ENCODE measurements at regions not wholly inside any gene's neighbourhood (a gene's known extent, or its start where the extent isn't known, plus 50 kb on each side); places are given as distances from the start of the nearest gene placed in this dataset.

DNA sequence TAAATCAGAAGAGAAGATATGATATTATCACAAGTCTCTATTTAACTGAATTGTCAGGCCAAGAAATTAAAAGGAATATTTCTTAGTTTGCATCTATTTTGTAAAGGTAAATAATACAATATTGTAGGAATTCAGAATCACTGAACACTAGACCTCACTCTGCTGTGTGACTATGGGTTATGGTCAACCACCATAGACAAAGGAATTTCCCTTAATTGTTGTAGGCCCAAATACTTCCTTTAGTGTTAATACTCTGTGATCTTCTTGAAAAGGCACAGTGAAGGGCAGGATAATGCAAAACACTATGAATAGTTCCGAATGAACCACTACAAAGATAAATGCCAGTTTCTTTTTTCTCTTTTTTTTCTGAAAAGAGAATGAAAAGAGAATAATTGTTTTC is 162.3 kb downstream of the TUSC7 start:
- no peak overlapping the region for H3K4me2 ChIP-seq
- ChIA-PET CTCF (interaction anchor here (0.7 to 1.2 kb wide), 3 partner anchors 8 to 187 kb away, joined by 3 to 4 read pairs (median 3); no protein-coding TSS in a partner anchor), POLR2A (no interaction called here)
- H3K9ac ChIP-seq = no peak overlapping the region
- no peaks in the 10 kb centered on the region; a peak in 1 of 4 replicates for H3K4me1 ChIP-seq (ENCODE audit: control insufficient read depth in 1 of 2, insufficient read depth in 2 of 2, low read depth in 1 of 2, low read length in 1 of 2)
- no peaks in the 10 kb centered on the region for H3K79me2 ChIP-seq (ENCODE audit: insufficient read depth)
- H3K27me3 ChIP-seq (ENCODE audit: insufficient read depth) = no peaks in the 10 kb centered on the region
- 79% methylated on average over 1 of the region's 1 CpG for WGBS (ENCODE audit: low lambda C conversion rate)
- DNase-seq = no peak
- H3F3A ChIP-seq (replicated peaks; ENCODE audit: insufficient read depth) = no peaks in the 10 kb centered on the region
- no peak overlapping the region for H2AFZ ChIP-seq (ENCODE audit: low read depth)
- H3K27ac ChIP-seq (ENCODE audit: low read depth in 2 of 2, low read length in 1 of 2) = peak overlapping the region in 1 of 2 experiments; percentile 62; a peak in 1 of 4 replicates
- H4K20me1 ChIP-seq (ENCODE audit: insufficient read depth) = no peaks in the 10 kb centered on the region
- H3K36me3 ChIP-seq (replicated peaks in 1 of 2; ENCODE audit: control insufficient read depth in 1 of 2, insufficient read depth in 2 of 2, low read length in 1 of 2) = no peaks in the 10 kb centered on the region
- no peaks in the 10 kb centered on the region for H3K9me3 ChIP-seq
- no peaks in the 10 kb centered on the region for H3K9me2 ChIP-seq
- no peak overlapping the region for H3K4me3 ChIP-seq (ENCODE audit: low read depth in 2 of 2, low read length in 1 of 2)
- TF ChIP-seq, protein P1, sequence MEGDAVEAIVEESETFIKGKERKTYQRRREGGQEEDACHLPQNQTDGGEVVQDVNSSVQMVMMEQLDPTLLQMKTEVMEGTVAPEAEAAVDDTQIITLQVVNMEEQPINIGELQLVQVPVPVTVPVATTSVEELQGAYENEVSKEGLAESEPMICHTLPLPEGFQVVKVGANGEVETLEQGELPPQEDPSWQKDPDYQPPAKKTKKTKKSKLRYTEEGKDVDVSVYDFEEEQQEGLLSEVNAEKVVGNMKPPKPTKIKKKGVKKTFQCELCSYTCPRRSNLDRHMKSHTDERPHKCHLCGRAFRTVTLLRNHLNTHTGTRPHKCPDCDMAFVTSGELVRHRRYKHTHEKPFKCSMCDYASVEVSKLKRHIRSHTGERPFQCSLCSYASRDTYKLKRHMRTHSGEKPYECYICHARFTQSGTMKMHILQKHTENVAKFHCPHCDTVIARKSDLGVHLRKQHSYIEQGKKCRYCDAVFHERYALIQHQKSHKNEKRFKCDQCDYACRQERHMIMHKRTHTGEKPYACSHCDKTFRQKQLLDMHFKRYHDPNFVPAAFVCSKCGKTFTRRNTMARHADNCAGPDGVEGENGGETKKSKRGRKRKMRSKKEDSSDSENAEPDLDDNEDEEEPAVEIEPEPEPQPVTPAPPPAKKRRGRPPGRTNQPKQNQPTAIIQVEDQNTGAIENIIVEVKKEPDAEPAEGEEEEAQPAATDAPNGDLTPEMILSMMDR (IDR thresholded peaks at IDR 0.05) = no peak
- TF ChIP-seq GABPA (IDR thresholded peaks at IDR 0.05; ENCODE audit: low read depth) (no peak), RXRA (IDR thresholded peaks at IDR 0.05; ENCODE audit: borderline replicate concordance, low read depth) (no peak), CHD2 (IDR thresholded peaks at IDR 0.05; ENCODE audit: low read length, partially characterized antibody) (no peak), RAD21 (IDR thresholded peaks at IDR 0.05; ENCODE audit: low read length) (no peak), ELF1 (IDR thresholded peaks at IDR 0.05) (no peak), RCOR1 (IDR thresholded peaks at IDR 0.05; ENCODE audit: low read length) (no peak), RFX5 (IDR thresholded peaks at IDR 0.05; ENCODE audit: low read length) (no peak), TCF12 (IDR thresholded peaks at IDR 0.05) (no peak), FOSL2 (IDR thresholded peaks at IDR 0.05; ENCODE audit: borderline replicate concordance, low read depth) (no peak), EZH2phosphoT487 (IDR thresholded peaks at IDR 0.05; ENCODE audit: borderline replicate concordance, low read depth) (no peak), EP300 (IDR thresholded peaks at IDR 0.05; ENCODE audit: borderline replicate concordance in 1 of 2, low read depth in 1 of 2, low read length in 1 of 2) (no peak), MEF2A (IDR thresholded peaks at IDR 0.05; ENCODE audit: borderline replicate concordance, low read depth) (no peak), POLR2AphosphoS5 (IDR thresholded peaks at IDR 0.05; ENCODE audit: low read depth, low read length) (no peak), MXI1 (IDR thresholded peaks at IDR 0.05; ENCODE audit: low read depth, low read length) (no peak)
- TF ChIP-seq, protein P2, sequence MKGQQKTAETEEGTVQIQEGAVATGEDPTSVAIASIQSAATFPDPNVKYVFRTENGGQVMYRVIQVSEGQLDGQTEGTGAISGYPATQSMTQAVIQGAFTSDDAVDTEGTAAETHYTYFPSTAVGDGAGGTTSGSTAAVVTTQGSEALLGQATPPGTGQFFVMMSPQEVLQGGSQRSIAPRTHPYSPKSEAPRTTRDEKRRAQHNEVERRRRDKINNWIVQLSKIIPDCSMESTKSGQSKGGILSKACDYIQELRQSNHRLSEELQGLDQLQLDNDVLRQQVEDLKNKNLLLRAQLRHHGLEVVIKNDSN (IDR thresholded peaks at IDR 0.05; ENCODE audit: borderline replicate concordance, low read depth) = no peak
- TF ChIP-seq, protein P3, sequence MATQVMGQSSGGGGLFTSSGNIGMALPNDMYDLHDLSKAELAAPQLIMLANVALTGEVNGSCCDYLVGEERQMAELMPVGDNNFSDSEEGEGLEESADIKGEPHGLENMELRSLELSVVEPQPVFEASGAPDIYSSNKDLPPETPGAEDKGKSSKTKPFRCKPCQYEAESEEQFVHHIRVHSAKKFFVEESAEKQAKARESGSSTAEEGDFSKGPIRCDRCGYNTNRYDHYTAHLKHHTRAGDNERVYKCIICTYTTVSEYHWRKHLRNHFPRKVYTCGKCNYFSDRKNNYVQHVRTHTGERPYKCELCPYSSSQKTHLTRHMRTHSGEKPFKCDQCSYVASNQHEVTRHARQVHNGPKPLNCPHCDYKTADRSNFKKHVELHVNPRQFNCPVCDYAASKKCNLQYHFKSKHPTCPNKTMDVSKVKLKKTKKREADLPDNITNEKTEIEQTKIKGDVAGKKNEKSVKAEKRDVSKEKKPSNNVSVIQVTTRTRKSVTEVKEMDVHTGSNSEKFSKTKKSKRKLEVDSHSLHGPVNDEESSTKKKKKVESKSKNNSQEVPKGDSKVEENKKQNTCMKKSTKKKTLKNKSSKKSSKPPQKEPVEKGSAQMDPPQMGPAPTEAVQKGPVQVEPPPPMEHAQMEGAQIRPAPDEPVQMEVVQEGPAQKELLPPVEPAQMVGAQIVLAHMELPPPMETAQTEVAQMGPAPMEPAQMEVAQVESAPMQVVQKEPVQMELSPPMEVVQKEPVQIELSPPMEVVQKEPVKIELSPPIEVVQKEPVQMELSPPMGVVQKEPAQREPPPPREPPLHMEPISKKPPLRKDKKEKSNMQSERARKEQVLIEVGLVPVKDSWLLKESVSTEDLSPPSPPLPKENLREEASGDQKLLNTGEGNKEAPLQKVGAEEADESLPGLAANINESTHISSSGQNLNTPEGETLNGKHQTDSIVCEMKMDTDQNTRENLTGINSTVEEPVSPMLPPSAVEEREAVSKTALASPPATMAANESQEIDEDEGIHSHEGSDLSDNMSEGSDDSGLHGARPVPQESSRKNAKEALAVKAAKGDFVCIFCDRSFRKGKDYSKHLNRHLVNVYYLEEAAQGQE (IDR thresholded peaks at IDR 0.05; ENCODE audit: low read depth, low read length) = no peak
